T1000 (cell line): ENCODE measurements at regions not wholly inside any gene's neighbourhood (a gene's known extent, or its start where the extent isn't known, plus 50 kb on each side); places are given as distances from the start of the nearest gene placed in this dataset.

ENCODE experiments used
- DNase-seq: peaks from one replicate; lab custom pipeline; 2025; ENCODE audit warnings: mixed read lengths; lab: John Stamatoyannopoulos, UW

DNA sequence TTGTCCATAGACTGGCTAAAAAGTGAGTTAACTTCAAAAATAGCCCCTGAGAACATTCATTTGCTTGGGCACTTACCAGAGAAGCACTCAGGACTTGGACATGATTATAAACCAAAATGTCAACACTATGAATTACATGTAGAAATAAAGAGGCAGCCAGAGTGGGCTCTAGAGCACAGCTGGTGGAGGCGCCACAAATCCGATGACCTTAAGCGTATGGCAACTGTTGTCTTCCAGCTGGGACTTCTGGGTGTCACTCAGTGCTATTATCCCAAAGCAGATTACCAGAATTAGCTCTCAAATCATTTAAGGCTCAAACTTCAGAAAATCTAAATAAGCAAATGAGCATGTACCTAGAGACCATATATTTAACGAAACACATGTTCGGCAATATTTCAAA, 1255.5 kb upstream of the SLC10A2 start:
- DNase-seq: no peak

DNA sequence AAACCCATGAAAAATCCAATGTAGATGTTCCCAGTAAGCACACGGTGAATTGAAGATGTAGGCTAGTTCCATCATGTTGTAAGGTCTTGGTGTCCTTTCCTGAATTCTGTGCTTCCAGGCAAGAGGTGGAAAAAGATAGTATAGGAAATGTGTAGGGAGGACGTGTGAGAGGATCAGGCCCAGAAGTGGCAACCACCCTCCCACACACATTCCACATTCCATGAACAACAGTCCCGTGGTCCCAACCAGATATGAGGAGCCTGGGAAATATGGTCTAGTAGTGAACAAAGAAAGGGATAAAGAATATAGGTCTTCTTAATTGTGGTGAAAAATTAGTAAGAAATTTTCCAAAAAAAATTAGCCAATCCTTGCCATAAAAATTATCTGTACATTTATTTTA, 1254.2 kb upstream of the SLC10A2 start:
- no peak for DNase-seq

DNA sequence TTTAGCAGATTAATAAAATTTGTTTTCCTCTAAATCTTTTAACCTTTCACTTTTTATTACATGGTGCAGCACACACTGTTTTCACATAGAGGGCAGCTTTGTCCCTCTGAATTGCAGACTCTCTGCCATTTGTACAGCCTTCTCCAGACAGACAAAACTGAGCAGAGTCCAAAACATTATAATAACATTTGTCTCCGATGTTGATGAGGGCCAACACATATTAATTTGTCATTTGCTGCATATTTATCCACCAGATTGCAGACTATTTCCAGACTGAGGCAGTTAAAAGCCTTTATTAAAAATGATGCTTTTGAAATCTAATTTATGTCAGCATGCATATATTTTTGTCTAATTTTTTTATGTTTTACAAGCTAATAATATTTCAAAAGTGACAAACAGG, 1251.9 kb upstream of the SLC10A2 start:
- no peak for DNase-seq

DNA sequence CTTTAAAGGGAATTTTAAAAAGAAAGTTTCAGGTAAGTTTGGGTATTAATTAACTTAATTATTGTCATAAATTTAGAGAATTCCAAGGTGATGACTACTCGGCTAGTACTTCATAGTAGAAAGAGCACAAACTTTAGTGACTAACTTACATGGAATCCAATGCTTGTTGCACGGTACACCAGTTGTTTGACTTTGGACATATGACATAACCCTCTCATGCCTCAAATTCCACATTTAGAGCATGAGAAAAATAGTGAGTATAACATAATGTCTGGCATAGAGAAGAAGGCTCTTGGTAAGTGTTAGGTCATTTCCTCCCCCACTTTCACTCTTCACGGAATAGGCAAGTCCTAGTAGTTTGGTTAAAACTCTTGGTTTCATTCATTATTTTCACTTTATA, 1249.4 kb upstream of the SLC10A2 start:
- DNase-seq: no peak

- DNase-seq: no peak
Measured at GRCh38 chr13:104314926-104315535, 1248.8 kb upstream of the SLC10A2 start.

- DNase-seq: no peak
Measured at GRCh38 chr13:104314321-104314720, 1248.1 kb upstream of the SLC10A2 start.

- DNase-seq: no peak
Measured at GRCh38 chr13:104310861-104311260, 1244.6 kb upstream of the SLC10A2 start.

GRCh38 chr13:104309431-104309830, 1243.2 kb upstream of the SLC10A2 start:
- DNase-seq: no peak

DNA sequence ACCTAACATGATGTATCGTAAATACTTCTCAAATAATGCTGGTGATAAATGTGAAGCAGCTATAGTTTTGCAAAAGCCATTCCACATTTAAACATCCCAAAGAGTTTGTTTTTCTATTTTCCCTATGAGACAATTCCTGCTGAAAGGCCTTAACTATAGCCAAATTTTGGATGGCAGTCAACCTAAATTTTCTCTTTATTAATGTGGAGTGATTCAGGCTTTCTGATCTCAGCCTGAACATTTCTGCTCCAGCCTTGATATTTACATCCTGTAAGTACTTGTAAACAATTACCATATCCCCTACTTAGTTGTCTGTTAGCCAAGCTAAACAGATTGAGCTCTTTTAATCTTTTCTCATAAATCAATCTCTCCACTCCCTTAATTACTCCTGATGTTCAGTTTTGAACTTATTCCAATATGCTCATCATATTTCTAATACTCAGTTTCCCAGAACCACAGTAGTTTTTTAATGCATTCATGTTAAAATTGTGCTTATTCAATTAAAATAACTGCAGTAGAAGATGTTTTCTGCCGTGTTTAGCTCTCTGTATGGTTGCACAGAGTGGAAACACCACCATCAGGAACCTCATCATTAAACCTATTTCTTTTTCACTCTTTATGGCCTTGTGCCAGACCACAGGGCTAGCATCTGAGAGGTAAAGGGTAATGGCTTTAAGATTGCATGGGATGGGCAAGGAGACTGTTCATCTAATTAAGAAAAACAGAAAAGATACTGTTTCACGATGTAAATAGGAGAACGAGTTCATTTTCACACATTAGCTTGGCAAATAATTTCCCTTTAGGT, 1235.2 kb upstream of the SLC10A2 start:
- DNase-seq: no peak

- DNase-seq: no peak
Measured at GRCh38 chr13:104297075-104297474, 1230.9 kb upstream of the SLC10A2 start.

GRCh38 chr13:104296286-104296685, 1230.1 kb upstream of the SLC10A2 start:
- DNase-seq: no peak

GRCh38 chr13:104295537-104295936, 1229.3 kb upstream of the SLC10A2 start:
- DNase-seq: no peak

GRCh38 chr13:104289400-104289799, 1223.2 kb upstream of the SLC10A2 start:
- no peak for DNase-seq

GRCh38 chr13:104288496-104288895, 1222.3 kb upstream of the SLC10A2 start:
- DNase-seq: no peak

- no peak for DNase-seq
Measured at GRCh38 chr13:104286566-104287290, 1220.5 kb upstream of the SLC10A2 start.

DNA sequence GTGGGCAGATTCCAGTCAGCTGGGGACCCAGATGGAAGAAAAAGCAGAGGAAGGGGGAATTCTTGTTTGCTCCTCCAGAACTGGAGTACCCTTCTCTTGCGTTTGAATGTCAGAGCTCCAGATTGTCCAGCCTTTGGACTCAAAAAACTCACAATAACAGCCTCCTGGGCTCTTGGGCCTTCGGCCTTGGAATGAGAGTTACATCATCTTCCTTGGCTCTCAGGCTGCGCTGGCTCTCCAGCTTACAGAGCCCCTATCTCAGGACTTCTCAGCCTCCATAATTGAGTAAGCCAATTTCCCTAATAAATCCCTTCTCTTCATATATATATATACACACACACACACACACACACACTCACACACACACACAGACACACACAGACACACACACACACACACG, 1215.7 kb upstream of the SLC10A2 start:
- DNase-seq: no peak

DNA sequence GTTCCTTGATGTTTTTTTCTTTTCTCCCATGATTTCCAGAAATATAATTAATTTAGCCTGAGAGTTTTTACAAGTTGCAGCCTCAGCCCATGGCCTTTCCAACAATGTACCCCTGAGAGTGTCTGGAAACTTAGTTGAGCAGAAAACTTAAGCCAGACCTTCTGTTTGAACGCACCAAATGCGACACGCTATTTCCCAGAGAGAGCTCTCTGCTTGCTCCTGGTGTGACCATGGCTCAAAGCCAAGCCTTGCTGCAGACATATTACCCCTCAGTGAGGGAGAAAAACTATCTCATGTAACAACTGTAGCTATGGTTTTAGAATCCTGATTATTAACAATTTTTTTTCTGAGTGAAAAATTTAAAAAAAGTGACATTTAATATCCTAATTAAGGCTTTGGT, 1204.5 kb upstream of the SLC10A2 start:
- DNase-seq: no peak

GRCh38 chr13:104267206-104267811, 1201.1 kb upstream of the SLC10A2 start:
- DNase-seq: no peak

DNA sequence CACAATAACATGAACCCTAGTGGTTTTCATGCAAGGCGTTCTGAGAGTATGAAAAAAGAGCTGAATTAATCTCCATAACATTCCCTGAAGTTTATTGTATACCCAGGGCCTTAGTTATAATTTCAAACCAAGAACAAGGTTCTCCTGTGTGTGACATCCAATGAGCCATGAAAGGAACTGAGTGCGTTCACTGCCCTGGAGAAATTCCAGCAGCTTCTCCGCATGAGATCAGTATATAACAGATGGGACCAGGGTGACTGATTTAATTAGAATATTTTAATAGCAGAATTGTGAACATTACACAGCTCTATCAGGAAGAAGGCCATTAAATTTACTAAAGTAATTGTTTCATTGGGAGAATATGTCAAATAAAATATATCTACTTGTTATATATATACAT, 1190.5 kb upstream of the SLC10A2 start:
- no peak for DNase-seq

DNA sequence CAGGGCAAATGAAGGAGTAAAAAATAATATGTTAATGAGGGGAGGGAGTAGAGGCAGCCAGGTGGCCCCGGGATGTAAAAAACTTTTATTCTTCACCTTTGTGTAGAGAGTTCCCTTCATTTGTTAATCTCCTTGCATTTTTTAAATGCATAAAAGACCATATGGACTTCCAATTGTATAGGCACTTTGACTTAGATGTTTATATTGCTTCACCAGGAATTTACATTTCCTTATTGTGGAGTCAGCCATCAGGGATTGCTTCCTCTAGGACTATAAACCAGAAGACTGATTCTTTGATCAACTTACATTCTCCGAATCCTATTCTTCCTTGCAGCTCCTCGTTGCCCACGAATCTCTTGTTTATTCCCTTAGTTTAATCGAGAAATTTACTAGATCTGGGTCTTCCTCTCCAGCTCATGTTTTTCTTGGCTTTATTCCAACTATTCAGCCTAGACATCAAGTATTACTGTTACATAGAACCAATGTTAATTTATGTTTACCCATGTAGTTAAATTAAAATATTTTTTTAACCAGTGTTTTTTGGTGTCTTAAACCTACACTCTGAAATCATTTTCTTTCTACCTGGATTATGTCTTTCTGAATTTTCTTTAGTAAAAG, 1187.0 kb upstream of the SLC10A2 start:
- DNase-seq: no peak

GRCh38 chr13:104251931-104252330, 1185.7 kb upstream of the SLC10A2 start:
- DNase-seq: no peak

DNA sequence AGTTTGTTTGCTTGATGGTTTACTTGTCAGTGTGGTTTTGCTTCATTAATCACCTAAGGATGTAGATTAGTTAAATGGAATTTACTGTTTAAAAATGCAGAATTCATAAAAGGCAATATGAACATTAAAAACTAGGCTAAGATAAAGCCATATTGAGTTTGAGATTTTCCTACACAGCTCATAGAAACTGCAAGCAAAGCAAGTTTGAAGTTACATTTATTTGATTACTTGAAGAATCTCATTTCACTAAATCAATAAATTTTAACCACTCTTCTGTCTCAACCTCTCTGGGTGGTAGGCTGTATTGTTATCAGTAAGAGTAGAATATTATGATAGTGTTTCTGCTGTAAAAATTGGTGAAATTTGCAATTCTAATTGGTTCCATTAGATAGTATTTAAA, 1180.7 kb upstream of the SLC10A2 start:
- no peak for DNase-seq
